SU-DHL-6 (cell line): ENCODE measurements at regions not wholly inside any gene's neighbourhood (a gene's known extent, or its start where the extent isn't known, plus 50 kb on each side); places are given as distances from the start of the nearest gene placed in this dataset.

ENCODE experiments used
- EZH2phosphoT487 ChIP-seq: fragments of 200-600 bp; sonication (generic), shearing (Covaris generic); conservative IDR thresholded peaks from 2 replicates; pipeline ENCODE4 v1.6.1; 2018; ENCODE audit warnings: mild to moderate bottlenecking, antibody characterized with exemption, low read length, moderate library complexity, mixed read lengths
- TF ChIP-seq, protein P1 (sequence below): fragments of 200-600 bp; sonication (generic); IDR thresholded peaks from one replicate; pipeline ENCODE4 v1.5.1; 2017; ENCODE audit warnings: antibody characterized with exemption, mild to moderate bottlenecking, low read length, moderate library complexity; ENCODE audit not compliant: insufficient read depth, poor library complexity, severe bottlenecking

DNA sequence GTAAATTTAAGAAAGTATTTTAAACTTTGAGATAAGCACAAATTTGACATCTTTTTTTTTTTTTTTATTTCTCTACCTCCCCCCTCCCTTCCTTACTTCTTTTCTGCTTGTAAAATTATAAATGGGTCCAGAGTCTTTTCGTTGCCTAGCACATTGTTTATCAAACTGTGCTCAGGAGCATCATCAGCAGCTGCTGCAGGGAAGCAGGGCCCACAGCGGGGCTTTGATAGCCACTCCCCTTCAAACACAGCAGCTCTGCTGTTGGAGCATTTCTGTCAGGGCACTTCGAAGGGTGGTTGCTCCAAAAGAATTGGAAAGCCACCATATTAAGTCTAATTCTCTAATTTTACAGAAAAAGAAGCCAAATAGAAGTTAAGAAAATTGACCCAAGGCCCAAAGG, 588.3 kb downstream of the SPRY1 start:
- TF ChIP-seq, protein P1, sequence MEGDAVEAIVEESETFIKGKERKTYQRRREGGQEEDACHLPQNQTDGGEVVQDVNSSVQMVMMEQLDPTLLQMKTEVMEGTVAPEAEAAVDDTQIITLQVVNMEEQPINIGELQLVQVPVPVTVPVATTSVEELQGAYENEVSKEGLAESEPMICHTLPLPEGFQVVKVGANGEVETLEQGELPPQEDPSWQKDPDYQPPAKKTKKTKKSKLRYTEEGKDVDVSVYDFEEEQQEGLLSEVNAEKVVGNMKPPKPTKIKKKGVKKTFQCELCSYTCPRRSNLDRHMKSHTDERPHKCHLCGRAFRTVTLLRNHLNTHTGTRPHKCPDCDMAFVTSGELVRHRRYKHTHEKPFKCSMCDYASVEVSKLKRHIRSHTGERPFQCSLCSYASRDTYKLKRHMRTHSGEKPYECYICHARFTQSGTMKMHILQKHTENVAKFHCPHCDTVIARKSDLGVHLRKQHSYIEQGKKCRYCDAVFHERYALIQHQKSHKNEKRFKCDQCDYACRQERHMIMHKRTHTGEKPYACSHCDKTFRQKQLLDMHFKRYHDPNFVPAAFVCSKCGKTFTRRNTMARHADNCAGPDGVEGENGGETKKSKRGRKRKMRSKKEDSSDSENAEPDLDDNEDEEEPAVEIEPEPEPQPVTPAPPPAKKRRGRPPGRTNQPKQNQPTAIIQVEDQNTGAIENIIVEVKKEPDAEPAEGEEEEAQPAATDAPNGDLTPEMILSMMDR: no peak
- TF ChIP-seq EZH2phosphoT487: no peak
